HG02798 (cell line): ENCODE measurements at regions not wholly inside any gene's neighbourhood (a gene's known extent, or its start where the extent isn't known, plus 50 kb on each side); places are given as distances from the start of the nearest gene placed in this dataset.

Experiments
- ATAC-seq: cut with Tn5 transposase; IDR thresholded peaks from one replicate; pipeline ENCODE4 v1.9.1; 2021; ENCODE audit warnings: mild to moderate bottlenecking; ENCODE audit not compliant: unreplicated experiment, poor library complexity

DNA sequence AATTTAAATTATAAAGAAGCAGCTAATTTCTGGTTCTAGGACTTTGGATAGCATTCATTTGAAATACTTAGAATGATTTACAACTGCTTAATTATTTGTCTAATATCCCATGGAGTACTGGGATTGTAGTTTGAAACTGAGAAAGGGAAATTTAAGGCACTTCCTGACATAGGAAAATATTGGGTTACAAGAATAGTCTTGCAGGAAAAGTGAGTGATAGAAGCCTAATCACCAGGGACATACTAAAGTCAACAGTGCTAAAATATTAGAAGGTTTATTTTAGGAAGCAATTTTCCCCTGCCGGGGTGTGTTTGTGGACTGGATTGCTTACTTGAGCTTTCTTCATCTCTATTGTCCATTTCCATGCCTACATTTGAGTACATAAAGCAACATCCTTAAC is 661.6 kb downstream of the ADGRL2 start:
- no peak for ATAC-seq

DNA sequence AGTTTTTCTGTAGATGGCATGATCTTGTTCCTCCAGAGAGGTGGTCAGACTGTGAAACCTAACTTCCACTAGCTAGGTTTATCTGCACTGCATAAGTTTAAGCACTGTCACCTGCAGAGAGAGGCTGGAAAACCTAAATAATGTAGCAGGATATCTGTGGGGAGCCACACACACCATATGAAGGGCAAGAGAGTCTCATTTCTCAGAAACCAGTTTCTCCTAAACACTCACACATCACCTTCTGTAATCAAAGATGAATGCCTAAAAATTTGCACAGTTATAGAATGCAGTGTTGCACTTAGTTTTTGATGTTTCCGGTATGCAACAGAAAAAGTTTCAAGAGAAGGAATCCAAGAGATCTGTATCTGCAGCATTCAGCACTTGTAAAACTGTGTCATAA is 654.6 kb downstream of the ADGRL2 start:
- no peak for ATAC-seq

DNA sequence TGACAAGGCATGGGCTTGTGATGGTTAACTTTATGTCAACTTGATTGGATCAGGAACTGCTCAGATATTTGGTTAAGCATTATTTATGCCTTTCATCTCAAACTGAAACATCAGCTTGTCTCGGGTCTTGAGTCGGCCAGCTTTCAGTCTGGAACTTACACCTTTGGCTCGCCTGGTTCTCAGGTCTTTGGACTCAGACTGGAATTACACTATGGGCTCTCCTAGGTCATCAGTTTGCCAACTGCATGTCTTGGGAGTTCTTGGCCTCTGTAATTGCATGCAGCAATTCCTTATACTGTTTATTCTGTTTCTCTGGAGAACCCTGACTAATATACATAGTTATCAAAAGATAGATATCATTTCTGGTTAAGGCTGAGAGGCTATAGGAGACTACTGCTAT is 653.7 kb downstream of the ADGRL2 start:
- no peak for ATAC-seq

DNA sequence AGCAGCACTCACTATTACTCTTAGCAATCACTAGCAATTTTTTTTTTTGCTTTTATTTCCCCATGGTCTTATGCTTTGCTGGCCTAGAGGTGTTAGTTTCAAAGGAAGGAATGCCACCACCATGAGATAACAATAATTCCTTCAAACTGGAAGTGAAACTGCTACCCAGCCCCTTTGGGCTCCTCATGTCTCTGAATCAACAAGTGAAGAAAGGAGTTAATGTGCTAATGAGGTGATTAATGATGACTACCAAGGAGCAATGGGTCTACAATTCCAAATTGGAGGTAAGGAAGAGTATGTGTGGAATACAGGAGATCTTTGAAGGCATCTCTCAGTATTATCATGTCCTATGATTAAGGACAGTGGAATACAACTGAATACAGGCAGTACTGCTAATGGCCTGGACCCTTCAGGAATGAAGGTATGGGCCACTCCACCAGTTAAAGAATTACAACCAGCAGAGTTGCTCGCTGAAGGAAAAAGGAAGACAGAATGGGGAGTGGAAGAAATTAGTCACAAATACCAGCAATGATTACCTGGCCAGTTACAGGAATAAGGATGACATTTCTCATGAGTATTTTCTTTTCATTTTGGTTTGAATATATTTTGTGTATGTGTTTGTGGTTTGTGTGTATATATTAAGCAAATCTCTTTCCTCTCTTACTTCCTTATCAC is 652.9 kb downstream of the ADGRL2 start:
- no peak for ATAC-seq

DNA sequence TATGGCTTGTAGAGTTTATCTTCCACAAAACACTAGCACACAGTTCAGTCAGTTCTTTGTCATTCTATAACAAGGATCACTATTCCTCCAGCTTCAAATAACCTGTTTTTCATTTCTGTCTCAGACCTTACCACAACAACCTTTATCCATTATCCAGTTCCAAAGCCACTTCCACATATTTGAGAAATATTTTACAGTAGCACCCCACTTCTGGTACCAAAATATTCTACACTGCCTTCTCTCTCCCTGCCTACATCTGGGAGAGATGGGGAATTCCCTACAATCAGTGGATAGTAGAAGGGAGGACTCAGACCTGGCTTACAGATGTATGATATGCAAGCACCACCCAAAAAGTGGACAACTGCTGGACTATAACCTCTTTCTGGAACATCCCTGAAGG is 651.4 kb downstream of the ADGRL2 start:
- ATAC-seq, result no peak

DNA sequence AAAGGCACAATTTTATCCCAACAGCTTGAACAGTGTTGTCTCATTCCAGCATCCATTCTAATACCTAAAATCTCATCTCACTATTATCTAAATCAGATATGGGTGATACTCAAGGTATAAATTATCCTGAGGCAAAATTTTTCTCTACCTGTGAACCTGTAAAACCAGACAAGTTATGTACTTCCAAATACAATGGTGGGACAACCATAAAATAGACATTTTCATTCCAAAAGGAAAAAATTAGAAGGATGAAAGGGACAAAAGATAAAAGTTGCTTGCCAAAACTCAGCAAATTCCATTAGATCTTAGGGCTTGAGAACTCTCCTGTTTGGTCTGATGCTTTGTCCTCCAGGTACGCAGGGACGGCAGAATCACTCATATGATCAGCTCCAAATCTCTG is 650.5 kb downstream of the ADGRL2 start:
- no peak for ATAC-seq

DNA sequence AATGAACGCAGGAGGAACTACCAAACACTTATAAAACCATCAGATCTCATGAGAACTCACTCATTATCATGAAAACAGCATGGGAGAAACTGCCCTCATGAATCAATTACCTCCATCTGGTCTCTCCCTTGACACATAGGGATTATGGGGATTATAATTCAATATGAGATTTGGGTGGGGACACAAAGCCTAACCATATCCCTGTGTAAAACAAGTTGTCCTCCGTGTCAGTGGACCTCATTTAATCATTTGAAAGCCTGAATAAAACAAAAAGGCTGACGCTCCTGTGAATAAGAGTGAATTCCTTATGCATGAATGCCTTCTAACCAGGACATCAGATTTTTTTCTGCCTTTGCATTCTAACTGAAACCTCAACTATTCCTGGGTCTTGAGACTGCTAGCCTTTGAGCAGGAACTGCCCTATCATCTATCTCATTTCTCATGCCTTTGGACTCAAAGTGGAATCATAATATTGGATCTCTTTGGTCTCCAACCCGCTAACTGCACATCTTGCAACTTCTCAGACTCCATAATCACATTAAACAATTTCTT is 648.8 kb downstream of the ADGRL2 start:
- ATAC-seq, result no peak

DNA sequence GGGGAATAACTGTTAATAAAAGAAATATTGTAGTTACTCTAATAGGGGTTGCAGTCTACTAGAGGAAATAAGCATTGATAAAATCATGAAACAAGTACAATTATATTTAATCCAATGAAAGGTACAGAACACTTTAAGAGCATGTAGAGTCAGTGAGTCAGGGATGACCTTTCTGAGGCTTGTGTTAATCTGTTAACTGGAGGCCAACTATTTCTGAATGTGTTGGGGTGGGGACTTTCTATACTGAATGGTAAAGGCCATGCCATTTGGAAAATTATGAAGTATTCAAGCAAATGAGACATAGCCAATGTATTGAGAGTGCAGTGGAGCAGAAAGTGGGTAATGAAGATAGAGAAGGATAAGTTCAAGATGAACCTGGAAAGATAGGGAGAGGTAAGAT is 646.2 kb downstream of the ADGRL2 start:
- no peak for ATAC-seq

DNA sequence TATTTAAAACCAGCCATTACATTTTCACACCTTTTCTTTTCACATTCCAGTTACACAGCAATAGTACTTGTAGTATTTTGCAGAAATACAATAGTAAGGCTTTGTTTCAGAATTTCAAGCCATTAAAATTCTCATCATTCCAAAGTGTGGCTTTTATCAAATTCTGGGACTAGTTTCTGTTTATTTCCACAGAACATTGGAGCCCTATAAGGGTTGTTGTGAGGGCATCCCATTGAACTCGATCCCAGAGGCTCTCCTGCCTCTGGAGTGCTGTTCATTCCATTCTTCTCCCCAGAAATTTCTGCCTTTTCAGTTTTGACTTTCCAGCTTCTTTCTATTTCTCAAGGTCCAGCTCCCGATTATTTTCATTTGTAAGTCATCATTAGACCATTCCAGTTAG is 645.5 kb downstream of the ADGRL2 start:
- ATAC-seq, result no peak

DNA sequence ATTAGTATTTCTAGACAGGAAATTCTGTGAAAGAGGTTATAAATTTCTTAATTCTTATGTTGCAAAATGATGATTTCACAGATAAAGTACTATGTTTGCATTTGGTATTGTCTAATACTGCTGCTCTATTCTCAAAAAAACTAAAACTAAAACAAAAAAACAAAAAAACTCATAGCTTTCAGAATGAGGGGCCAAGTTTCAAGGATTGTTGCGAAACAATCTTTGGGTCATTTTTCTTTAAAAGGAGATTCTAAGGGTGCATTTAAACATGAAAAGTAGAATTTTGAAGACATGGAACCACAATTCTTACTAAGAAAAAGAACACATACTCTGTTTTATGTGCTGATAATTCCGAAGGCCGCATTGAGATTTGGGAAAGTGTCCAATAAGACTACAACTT is 645.1 kb downstream of the ADGRL2 start:
- no peak for ATAC-seq

DNA sequence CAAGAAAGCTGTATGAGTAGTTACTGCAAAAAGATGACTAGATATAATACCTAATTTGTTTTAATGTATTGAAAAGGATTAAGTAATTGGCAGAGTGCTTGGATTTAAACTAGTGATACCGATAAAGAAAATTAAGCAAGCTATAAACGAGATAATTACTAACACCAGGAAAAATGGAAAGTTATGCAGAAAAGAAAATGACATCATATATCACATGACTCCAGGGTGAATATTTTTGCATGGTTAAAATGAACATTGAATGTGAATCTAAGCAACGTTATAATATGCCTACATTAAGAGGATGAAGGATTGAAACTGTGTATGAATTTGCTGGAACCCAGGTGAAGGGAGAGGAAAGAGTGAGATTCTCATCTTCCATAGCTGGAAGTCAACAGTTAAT is 644.4 kb downstream of the ADGRL2 start:
- ATAC-seq, result no peak

DNA sequence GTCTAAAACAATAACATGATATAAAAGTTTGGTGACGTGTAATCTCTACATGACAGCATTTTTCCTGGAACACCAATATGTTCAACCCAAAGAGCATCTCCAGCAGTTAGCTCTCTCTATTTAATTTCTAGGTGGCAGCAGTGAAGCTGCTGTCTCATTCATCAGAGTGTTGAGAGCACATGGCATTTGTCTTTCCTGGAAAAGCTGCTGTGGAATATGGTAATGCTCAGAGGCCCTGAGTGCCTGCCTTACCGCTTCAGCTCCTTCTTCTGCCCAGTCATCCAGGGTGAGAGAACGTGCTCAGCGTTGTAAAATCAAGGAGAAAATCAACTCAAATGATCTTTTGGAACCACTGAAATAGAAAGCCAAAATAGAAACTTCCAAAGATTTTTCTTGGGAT is 640.7 kb downstream of the ADGRL2 start:
- ATAC-seq, result no peak

DNA sequence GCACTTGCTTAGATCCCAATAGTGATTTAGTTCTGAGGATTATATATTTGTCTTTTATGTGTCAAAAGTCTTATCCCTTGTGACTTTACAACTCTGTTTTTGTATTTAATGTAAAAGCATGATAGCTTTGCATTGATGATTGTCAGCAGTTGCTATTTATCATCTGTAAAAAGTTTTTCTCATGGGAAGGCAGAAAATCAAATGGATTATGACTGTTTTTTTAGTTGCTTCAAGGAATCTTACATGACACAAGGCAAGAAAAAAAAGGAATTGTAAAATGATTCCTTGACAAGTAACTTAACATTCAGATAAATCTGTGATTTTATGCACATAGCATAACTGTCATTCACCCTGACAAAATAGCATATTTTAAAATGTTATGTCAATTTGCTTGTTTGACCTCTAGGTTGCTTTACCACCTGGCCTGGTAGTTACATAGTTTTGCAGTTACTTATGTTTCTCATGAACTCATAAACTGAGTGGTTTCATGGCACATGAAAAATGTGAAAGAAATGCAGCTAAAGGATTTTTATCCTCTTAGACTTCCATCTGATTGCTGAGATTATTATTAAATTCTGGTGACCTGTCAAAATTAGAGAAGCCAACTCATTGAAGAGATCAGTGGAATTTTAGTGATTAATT is 622.6 kb downstream of the ADGRL2 start:
- no peak for ATAC-seq

DNA sequence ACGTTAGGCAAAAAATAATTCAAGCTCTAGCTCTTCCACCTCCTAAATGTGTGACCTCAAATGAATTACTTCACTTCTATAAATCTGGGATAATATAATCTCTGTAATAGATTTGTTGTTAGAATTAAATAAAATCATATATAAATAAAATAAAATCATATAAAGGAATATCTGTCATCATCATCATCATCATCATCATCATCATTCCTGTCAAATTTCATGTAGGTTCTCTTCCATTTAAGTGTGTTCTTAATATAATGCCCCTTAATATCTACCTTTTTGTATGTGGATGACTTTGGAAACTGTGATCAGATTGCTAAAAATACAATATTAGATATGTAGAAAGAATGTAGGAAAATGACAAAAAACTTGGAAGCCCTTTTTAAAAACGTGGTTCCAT is 621.0 kb downstream of the ADGRL2 start:
- ATAC-seq, result no peak

DNA sequence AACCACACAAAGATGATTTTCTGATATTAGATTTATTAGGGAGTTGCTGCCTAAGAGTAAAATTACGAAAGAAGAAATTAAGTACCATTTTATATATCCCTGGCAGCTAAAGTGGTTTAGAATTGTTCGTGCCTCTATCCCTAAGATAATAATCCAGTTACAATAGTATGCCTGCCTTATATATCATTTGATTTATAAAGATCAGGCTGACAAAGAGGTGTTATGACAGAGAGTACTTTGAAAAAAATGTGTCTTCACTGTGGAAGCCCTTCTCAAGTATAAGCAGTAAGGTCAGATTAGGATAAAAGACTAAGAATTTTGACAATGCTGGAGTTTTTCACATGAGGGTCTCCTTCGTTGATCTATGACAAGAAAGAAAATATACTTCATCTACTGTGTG is 619.9 kb downstream of the ADGRL2 start:
- ATAC-seq, result no peak

DNA sequence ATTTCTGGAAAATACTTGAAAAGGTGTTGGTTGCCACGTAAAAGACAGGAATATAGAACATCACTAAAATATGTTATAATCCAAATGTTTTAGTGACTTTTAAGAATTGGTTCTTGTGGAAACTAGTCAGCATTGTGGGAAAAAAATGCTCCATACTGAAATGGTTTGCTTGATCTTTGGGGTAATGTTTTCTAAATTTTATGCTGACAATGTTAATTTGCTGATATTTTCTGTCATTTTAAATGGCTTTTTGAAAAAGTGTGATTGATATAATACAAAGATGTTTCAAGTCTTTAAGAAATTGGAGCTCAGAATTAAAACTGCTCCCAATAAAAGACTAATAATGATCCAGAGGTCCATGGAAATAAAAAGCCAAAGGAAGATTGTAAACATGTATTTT is 610.9 kb downstream of the ADGRL2 start:
- no peak for ATAC-seq

DNA sequence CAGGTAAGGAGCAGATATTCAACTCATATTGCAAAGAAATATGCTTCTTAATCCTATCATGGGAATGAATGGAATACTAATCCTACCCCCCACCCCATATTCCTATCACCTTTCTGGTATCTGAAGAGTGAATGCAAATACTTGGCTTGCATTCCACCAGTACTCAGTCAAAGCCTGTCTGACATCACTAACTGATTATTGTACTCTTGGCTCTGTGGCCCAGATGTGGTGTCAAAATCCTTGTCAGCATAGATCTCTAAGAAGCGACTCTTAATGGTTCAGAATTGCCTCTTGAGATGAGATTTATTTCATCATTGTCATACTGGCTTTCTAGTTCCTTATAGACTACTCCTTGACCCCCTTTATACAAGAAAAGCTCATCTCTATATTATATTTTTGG is 604.6 kb downstream of the ADGRL2 start:
- no peak for ATAC-seq

DNA sequence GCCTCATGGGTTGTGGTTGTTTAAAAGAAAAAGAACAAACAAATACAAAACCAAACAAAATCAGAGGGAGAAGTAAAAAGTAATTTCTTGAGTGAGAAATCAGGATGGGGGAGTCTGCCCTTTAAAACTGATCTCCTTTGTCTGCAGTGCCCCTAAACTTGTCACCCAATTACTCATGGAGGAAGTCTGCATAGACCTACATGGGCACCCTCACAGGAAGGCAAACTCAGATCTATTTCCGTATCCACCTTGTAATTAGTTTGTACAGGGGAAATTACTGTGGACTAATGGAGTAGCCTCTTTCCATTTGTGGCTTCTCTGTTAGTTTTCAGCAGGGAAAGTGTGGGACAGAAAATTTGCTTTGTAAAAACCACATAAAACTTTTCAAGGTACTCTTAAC is 600.4 kb downstream of the ADGRL2 start:
- no peak for ATAC-seq

DNA sequence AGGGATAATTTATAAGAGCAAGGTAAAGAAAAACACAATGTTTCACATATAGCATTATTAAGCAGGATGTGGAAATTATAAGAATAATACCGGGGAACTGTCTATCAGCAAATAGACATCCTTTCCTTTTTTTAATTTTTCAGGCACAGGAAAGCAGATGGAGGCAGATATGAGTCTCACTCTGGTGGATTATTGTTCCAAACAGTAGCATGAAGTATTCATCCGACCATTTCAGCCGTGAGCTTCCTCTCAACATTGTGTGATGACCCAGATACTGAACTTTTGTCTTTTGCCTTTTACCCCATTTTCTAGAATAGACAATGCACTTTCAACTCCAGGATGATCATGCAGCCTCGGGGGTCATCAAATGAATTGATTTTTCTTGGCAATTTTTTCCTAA is 599.8 kb downstream of the ADGRL2 start:
- ATAC-seq, result no peak

DNA sequence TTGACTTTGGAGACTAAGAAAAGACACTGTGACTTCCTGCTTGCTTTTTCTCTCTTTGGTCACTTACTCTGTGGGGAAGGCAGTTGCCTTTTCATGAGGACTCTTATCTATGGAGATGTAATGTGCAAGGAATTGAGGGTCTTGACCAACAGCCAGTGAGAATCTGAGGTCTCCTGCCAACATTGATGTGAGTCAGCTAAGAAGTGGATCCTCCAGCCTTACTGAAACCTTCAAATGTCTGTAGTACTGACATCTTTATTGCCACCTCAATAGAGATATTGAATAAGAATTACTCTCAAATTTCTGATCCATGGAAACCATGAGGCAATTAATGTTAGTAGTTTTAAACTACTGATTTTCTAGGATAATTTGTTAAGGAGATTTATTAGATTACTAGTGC is 598.4 kb downstream of the ADGRL2 start:
- ATAC-seq, result no peak

DNA sequence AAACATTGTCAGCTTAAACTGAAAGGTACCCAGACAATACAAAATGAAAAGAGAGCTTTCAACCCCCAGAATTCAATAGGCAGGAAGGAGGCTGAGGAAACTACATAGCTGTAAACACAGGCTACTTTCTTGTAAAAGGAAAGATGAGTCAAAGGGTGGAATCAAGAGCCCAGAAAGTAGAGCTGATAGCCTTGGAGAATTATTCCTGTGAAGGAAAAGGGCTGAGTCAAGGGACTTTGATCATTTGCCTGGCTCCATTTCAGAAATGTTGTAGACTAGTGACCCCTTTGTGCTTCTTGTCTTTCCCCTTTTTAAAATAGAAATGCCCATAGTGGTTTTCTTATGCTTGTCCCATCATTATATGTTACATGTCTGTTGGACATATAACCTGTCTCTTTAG is 597.6 kb downstream of the ADGRL2 start:
- no peak for ATAC-seq

DNA sequence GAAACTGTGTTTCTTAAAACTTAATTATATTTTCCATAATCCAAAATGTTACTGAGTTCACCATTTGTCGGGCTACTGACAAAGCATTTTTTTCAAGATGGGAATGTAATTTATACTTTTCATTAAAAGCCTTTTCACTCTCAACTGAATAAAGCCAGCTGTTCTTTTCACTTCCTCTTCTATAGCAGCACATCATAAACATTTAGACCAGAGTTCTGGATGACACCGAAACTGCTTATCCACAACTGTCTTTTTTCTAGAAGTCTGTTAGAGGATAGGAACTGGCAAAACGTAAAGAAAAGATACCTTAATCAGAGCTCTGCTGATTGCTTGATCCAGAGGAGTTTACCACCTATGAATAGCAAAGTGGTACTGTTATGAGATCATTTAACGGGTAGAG is 594.7 kb downstream of the ADGRL2 start:
- peak; percentile 81 for ATAC-seq
